HUES64 (cell line): ENCODE measurements at regions not wholly inside any gene's neighbourhood (a gene's known extent, or its start where the extent isn't known, plus 50 kb on each side); places are given as distances from the start of the nearest gene placed in this dataset.

Experiments
- H3K27ac ChIP-seq: 2 replicates; pipeline ENCODE4 v1.7.0; 2013; ENCODE audit warnings: low read depth, low read length, inconsistent platforms
- H3K27me3 ChIP-seq: 2 replicates; pipeline ENCODE4 v1.6.1; 2013; ENCODE audit warnings: mild to moderate bottlenecking, low read length; ENCODE audit not compliant: insufficient read depth
- H3K36me3 ChIP-seq: 2 replicates; pipeline ENCODE4 v1.6.1; 2013; ENCODE audit warnings: mild to moderate bottlenecking, low read length; ENCODE audit not compliant: insufficient read depth
- H3K4me1 ChIP-seq: 2 replicates; pipeline ENCODE4 v1.6.1; 2013; ENCODE audit warnings: mild to moderate bottlenecking, low read length, moderate library complexity; ENCODE audit not compliant: insufficient read depth
- H3K4me3 ChIP-seq: 2 replicates; pipeline ENCODE4 v1.5.1; 2013; ENCODE audit warnings: mild to moderate bottlenecking, low read length, moderate library complexity
- H3K9ac ChIP-seq: 2 replicates; pipeline ENCODE4 v1.6.1; 2013; ENCODE audit warnings: mild to moderate bottlenecking, low read depth, low read length
- H3K9me3 ChIP-seq: 2 replicates; pipeline ENCODE4 v1.6.1; 2013; ENCODE audit warnings: low read depth, low read length; ENCODE audit not compliant: insufficient read depth
- WGBS: fragments of 150-250, 120-280 bp; methylation state at CpG from one replicate; pipeline ENCODE4 v1.1.7; 2013; ENCODE audit warnings: missing lambda C conversion rate; 5-methylcytosine and 5-hydroxymethylcytosine counted together

DNA sequence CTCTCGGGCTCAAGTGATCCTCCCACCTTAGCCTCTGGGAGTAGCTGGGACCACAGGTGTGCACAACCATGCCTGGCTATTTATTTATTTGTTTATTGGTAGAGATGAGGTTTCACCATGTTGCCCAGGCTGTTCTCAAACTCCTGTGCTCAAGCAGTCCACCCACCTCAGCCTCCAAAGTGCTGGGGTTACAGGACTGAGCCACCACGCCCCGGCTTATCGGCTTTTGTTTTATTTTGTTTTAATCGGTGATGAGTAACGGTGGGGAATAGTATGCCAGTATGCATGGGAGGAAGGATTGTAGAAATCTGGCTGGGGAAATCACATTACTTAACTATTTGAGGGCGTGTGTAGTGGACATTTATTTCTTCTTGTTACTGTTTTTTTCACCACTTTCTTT, 451.0 kb upstream of the GOLIM4 start:
- Histone ChIP-seq H3K27ac (no peak overlapping the region), H3K36me3 (no peaks in the 10 kb centered on the region), H3K4me3 (no peak overlapping the region), H3K27me3 (no peaks in the 10 kb centered on the region), H3K9ac (no peak overlapping the region), H3K9me3 (no peaks in the 10 kb centered on the region), H3K4me1 (peaks cover 34% of the 10 kb centered on the region)
- WGBS: 99% methylated on average over 6 of the region's 7 CpGs

DNA sequence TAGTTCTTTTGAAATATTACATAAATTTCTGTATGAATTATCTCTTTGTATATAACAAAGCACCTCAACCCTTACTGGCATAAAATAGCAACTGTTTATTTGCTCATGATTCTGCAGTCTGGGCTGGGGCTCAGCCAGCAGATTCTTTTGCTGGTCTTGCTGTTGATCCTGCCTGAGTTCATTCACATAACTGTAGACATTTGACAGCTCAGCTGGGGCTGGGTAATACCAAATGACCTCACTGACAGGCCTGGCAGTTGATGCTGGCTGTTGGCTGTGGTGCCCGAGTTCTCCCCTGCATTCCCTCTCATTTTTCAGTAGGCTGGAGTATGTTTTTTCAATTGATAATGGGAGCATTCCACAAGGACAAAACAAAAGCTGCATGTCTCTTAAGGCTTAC, 449.9 kb upstream of the GOLIM4 start:
- Histone ChIP-seq H3K36me3 (no peaks in the 10 kb centered on the region), H3K27me3 (no peaks in the 10 kb centered on the region), H3K9me3 (no peaks in the 10 kb centered on the region), H3K9ac (no peak overlapping the region), H3K27ac (no peak overlapping the region), H3K4me1 (peaks cover 34% of the 10 kb centered on the region), H3K4me3 (no peak overlapping the region)
- no CpG with 5 or more reads among the region's 1 CpG for WGBS

DNA sequence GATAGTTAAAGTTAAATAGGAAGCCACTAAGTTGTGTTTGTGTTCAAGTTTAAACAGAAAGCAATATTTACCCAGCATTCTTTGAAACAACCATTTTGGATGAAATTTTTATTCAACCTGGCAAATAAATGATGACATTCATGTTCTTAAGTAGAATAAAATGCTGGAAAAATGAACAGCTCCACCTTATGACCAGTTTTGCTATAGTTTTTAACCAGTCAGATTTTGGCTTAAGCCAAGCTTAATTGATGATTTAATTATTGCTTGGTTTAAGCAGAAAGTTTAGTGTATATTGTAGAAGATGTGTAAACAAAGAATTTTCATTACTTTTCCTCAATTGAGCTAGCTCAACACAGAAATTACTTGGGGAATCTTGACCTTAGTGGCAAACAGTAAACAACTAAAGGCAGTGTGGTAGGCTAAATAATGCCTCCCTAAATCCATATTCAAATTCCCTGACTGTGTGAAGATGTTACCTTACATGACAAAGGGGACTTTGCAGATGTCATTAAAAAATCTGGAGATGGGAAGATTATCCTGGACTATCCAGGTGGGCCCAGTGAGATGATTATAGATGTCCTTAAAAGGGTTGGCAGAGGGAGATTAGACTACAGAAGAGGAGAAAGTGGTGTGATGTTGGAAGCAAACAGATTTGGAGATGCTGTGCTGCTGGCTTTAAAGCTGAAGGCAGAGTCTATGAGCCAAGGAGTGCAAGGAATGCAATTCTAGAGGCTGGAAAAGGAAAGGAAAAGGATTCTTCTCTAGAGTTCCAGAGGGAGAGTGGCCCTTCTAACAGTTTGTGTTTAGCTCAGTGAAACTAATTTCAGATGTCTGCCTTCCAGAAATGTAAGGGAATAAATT, 448.6 kb upstream of the GOLIM4 start:
- Histone ChIP-seq H3K36me3 (no peaks in the 10 kb centered on the region), H3K9me3 (no peaks in the 10 kb centered on the region), H3K9ac (no peak overlapping the region), H3K4me3 (no peak overlapping the region), H3K27ac (peak overlapping the region; percentile 17; the same call in 1 of the 2 replicates), H3K27me3 (no peaks in the 10 kb centered on the region), H3K4me1 (peaks cover 34% of the 10 kb centered on the region)

DNA sequence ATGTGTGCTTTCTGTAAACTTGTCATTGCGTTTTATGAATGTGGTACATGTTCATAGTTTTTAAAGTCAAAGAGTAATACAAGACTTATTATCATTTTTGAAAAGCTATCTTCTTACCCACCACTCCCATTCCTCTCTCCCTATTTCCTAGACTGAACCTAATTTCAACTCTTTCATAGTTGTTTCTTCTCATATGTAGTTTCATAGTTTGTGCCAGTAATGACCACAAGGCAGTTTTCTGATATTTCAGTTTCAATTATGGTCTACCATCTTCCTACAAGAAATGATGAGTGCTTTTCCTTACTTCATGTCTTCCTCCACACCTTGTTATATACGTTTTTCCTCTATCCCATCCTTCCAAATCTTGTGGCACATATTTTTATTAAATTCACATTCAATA, 445.0 kb upstream of the GOLIM4 start:
- Histone ChIP-seq H3K27me3 (no peaks in the 10 kb centered on the region), H3K27ac (no peak overlapping the region), H3K4me1 (peaks cover 21% of the 10 kb centered on the region), H3K9ac (no peak overlapping the region), H3K36me3 (no peaks in the 10 kb centered on the region), H3K9me3 (no peaks in the 10 kb centered on the region), H3K4me3 (no peak overlapping the region)
- WGBS: 83% methylated on average over 1 of the region's 2 CpGs

DNA sequence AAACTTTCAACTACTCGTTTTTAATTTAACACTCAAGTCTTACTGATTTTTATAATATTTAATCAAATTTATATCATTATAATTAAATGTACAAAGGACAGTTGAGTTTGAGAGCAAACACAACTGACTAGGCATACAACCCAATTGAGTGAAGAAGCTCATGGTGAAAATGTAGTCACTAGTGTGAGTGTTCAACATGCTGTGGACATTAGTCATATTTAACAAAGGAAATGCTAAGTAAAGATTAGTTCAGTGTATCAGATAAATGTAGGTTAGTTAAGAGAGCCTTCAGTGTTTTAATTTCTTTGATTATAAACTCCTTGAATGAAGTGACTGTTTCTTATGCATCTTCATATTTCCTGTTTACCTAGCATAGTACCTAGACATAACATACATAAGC, 444.2 kb upstream of the GOLIM4 start:
- no CpG with 5 or more reads among the region's 1 CpG for WGBS
- Histone ChIP-seq H3K4me3 (no peak overlapping the region), H3K36me3 (no peaks in the 10 kb centered on the region), H3K27ac (no peak overlapping the region), H3K4me1 (peaks cover 16% of the 10 kb centered on the region), H3K9me3 (no peaks in the 10 kb centered on the region), H3K9ac (no peak overlapping the region), H3K27me3 (no peaks in the 10 kb centered on the region)

DNA sequence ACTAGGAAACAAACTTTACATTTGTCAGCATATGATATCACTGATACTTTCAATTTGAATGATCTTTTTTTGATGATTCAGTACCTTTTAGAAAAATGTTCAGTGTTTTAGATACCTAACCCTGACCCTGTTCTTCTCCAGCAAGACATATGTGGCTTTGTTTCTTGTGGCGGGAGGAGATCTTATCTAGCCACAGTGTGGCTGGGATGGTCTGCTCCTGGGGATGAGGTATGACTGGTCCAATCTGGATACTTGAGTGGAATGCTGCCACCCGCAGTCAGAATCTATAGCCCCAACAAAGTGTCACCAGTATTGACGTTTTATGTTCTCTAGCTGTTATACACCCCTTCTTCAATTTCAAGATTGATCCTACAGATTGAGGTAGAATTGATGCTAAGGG, 439.0 kb upstream of the GOLIM4 start:
- no peaks in the 10 kb centered on the region for H3K27me3 ChIP-seq
- no peaks in the 10 kb centered on the region for H3K9me3 ChIP-seq
- no peak overlapping the region for H3K4me3 ChIP-seq
- no peaks in the 10 kb centered on the region for H3K36me3 ChIP-seq
- H3K4me1 ChIP-seq: peaks cover 52% of the 10 kb centered on the region
- WGBS: 93% methylated on average over 3 of the region's 3 CpGs
- no peak overlapping the region for H3K27ac ChIP-seq
- no peak overlapping the region for H3K9ac ChIP-seq

DNA sequence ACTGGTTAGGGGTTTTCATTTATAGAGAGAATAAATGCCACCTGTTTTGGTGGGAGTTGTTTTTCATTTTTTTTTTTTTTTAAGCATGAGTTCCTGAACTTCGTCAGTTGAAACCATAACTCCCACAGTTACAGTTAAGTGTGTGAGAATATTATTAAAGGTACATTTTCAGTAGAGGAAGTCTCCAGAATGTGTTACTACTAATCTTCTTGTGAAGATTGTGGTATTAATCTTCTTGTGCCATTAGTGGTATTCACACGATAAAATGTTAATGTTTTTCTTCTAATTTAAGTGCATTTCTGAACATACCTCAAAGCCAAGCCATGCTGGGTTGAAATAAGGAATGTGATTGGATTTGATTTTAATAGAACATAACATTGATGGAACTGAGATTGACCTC, 437.9 kb upstream of the GOLIM4 start:
- WGBS: 90% methylated on average over 2 of the region's 2 CpGs
- peaks cover 52% of the 10 kb centered on the region for H3K4me1 ChIP-seq
- no peak overlapping the region for H3K9ac ChIP-seq
- H3K27ac ChIP-seq: no peak overlapping the region
- H3K9me3 ChIP-seq: no peaks in the 10 kb centered on the region
- no peaks in the 10 kb centered on the region for H3K27me3 ChIP-seq
- H3K36me3 ChIP-seq: no peaks in the 10 kb centered on the region
- no peak overlapping the region for H3K4me3 ChIP-seq

DNA sequence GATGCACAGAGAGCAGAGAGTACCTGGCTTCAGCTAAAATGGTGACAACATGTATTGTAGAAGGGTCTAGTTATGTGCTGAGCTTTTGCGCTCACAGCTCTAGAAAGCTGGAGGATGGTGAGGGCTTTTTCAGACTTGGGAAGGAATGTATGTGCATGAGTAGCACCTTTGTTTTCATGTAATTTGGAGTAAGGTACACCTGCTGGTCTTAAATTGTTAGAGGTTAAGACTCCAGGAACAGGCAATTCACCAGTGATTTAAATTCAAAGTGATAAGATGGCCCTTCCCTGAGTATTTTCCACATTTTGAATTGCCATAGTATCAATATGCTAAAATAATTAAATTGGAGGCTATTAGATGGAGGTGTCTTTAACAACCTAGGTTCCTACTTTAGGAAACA, 436.4 kb upstream of the GOLIM4 start:
- Histone ChIP-seq H3K4me1 (peaks cover 52% of the 10 kb centered on the region), H3K36me3 (no peaks in the 10 kb centered on the region), H3K27me3 (no peaks in the 10 kb centered on the region), H3K27ac (peak overlapping the region; percentile 89), H3K9ac (peak overlapping the region; percentile 63), H3K4me3 (peak overlapping the region; percentile 24; the same call in 1 of the 2 replicates), H3K9me3 (no peaks in the 10 kb centered on the region)
- 82% methylated on average over 1 of the region's 1 CpG for WGBS

DNA sequence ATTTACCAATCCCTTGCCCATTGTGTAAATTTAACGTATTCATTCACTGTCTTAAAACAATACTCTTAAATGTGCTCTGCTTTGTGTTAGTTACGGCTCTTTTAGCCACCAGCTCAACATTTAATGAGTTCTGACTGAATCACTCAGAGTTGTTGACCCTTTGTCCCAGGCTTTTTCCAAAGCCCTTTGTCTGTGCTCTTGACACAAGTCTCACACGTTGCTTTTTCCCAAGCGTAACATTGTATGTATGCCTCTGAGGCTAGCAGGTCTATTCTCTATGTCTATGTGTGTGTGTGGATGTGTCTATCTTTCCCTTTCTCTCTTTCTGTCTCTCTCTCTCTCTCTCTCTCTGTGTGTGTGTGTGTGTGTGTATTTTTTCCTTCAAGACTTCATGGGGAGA, 435.4 kb upstream of the GOLIM4 start:
- Histone ChIP-seq H3K36me3 (no peaks in the 10 kb centered on the region), H3K4me3 (no peak overlapping the region), H3K27me3 (no peaks in the 10 kb centered on the region), H3K27ac (peak overlapping the region; percentile 89), H3K9ac (peak overlapping the region; percentile 63; the same call in 1 of the 2 replicates), H3K4me1 (peaks cover 52% of the 10 kb centered on the region), H3K9me3 (no peaks in the 10 kb centered on the region)
- WGBS: 62% methylated on average over 4 of the region's 4 CpGs

DNA sequence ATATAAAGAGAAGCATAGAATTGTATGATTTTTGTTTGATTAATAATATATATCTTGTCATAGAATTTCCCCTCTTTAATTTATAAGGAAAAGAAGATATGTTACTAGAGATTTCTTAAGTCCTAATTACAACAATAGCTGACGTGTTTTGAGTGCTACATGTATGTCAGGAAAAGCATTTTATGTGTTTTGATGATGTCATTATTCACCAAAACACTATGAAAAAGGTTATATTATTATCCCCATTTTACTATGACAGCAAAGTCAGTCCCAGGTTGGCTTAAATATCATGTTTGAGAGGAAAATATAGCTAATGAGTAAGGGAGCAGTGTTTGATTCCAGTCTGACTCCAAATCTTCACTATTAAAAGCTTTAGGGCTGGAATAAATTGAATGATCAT, 428.4 kb upstream of the GOLIM4 start:
- Histone ChIP-seq H3K27ac (no peak overlapping the region), H3K36me3 (no peaks in the 10 kb centered on the region), H3K9ac (no peak overlapping the region), H3K4me3 (no peak overlapping the region), H3K4me1 (no peaks in the 10 kb centered on the region; the same call in 1 of the 2 replicates), H3K9me3 (no peaks in the 10 kb centered on the region), H3K27me3 (no peaks in the 10 kb centered on the region)
- WGBS: no CpG with 5 or more reads among the region's 1 CpG

DNA sequence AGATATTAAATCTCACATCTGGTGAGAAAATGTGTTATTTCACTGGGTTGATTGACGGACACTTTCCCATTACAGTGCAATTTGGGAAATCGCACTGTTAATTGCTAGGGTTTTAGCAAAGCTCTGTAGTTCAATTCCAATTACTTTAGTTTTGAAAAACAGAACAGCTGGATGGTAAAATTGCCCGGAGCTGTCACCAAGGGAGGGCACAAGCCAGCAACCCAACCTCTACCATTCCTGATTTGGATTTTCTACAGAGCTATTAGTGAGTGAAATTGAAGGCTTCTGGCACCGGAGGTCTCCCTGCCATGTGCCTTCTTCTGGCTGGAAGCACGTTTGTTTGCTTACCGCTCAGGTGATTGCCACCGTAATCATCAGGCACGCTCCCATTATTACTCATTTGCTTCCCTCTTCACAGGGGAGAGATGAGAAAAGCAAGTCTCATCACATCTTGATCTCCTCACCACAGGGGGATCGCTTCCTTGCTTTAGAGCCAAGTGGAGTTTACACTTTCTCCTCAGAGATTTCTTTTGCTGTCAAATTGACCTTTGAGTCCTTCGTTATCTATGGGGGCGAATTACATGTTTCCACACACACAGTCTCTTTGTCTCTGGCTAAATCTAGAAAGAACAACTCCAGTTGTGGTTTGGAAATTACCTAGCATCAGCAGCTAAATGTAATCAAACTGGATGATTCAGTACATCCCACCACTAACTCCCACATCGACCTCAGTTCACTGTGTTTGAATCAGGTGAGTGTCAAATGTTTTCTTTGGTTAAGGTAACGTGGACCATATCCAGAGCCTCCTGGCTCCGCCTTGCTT, 421.7 kb upstream of the GOLIM4 start:
- no peaks in the 10 kb centered on the region for H3K27me3 ChIP-seq
- H3K9ac ChIP-seq: no peak overlapping the region
- peaks cover 49% of the 10 kb centered on the region for H3K4me1 ChIP-seq
- H3K4me3 ChIP-seq: no peak overlapping the region
- H3K36me3 ChIP-seq: no peaks in the 10 kb centered on the region
- H3K27ac ChIP-seq: no peak overlapping the region
- no peaks in the 10 kb centered on the region for H3K9me3 ChIP-seq
- 73% methylated on average over 14 of the region's 14 CpGs for WGBS
